ENCODE measurements at regions not wholly inside any gene's neighbourhood (a gene's known extent, or its start where the extent isn't known, plus 50 kb on each side); places are given as distances from the start of the nearest gene placed in this dataset.

DNA sequence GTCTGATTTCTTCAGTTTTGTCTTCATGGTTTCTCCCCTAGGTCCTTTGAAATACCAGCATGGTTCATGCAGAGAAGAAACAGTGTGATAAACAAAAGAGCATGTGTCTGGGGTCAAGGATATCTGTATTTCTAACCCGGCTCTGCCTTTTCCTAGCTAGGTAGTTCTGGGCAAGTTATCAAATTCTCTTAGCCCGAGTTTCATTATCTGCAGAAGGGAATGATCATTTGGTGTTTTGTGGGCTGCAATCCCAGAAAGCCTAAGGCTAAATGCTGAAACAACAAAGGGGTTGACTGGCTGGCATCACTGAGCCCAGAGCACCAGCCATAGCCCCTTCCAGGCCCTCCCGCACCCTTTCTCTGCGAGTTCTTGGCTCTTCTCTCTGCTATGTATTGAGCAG, 51.7 kb upstream of the DAPL1 start:
- Histone ChIP-seq H3K36me3 (no peaks in the 10 kb centered on the region), H3K4me1 (no peaks in the 10 kb centered on the region), H3K4me3 (no peak overlapping the region), H3K9me3 (no peaks in the 10 kb centered on the region), H3K27ac (no peak overlapping the region), H3K27me3 (peaks cover 0 to 18% (median 0%) of the 10 kb centered on the region in 3 donors)
- WGBS, 2 donors, result 83 to 92% methylated on average over 4 of the region's 4 CpGs
- intact Hi-C loops (cut with DNase I), result no loop called here
- no peak for TF ChIP-seq POLR2AphosphoS5 (IDR thresholded peaks at IDR 0.05)
- DNase-seq, result no peak

DNA sequence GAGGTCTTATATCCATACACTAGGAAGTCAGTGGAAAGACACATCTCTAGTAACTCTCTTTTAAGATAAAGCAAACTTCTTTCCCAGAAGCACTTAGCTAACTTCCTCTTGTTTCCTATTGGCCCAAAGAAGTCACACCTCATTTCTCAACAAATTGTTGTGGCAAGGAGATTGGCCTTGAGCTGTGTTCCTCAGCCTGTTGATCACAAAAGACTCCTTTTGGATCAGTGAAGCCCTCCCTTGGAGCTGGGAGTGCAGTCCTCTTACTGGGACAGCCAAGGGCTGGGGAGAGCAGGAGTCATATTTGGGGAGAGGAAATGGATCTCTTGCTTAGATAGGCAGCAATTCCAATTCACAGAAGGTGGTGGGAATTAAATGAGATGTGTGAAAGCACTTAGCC, 51.2 kb upstream of the DAPL1 start:
- H3K27ac ChIP-seq, result no peak overlapping the region

DNA sequence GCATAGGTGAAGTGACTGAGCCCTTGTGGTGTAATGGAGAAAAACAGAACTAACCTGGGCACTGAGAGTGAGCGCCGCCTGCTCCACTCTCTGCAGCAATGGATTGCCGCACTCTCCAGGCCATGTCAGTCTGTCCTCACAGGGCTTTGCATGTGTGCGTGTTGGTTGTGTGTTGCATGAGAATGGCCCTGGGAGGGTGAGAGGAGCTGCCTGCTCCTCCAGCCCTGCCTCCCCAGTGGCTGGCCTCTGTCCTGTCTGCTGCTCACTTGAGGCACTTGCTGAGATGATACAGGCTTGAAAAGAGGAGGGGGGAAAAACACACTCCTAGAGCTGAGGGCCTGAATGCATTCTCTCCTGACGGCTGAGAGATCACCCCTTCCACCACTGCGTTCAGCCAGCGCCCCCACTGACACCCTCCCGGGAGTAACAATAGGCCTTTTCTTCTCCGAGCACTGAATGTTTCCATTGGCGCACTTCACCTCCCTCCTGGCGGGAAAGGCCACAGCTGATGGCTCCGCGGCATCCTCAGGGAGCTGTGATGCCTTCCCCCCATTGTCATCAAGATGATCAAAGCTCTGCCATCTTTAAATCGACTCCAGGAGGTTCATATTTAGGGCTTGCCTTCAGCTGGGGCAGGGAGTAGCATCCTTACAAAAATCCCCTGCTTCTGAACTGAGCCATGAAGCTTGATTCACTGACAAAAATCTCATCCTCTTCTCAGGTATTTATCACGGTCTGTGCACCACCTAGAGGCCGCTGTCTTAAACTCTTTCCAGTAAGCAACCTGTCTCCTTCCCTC, 49.9 kb upstream of the DAPL1 start:
- WGBS, 2 donors, result 54 to 65% methylated on average over 16 of the region's 16 CpGs
- H3K36me3 ChIP-seq, result no peaks in the 10 kb centered on the region
- no peak overlapping the region for H3K4me3 ChIP-seq
- peaks cover 0 to 18% (median 0%) of the 10 kb centered on the region in 3 donors for H3K27me3 ChIP-seq
- no peaks in the 10 kb centered on the region for H3K9me3 ChIP-seq
- no peaks in the 10 kb centered on the region for H3K4me1 ChIP-seq
- no peak for DNase-seq
- intact Hi-C loops (cut with DNase I), result loop anchor here (1.0 kb wide), 1 partner anchor 721 kb away; no protein-coding TSS in a partner anchor
- H3K27ac ChIP-seq, result no peak overlapping the region
- TF ChIP-seq, protein P1, sequence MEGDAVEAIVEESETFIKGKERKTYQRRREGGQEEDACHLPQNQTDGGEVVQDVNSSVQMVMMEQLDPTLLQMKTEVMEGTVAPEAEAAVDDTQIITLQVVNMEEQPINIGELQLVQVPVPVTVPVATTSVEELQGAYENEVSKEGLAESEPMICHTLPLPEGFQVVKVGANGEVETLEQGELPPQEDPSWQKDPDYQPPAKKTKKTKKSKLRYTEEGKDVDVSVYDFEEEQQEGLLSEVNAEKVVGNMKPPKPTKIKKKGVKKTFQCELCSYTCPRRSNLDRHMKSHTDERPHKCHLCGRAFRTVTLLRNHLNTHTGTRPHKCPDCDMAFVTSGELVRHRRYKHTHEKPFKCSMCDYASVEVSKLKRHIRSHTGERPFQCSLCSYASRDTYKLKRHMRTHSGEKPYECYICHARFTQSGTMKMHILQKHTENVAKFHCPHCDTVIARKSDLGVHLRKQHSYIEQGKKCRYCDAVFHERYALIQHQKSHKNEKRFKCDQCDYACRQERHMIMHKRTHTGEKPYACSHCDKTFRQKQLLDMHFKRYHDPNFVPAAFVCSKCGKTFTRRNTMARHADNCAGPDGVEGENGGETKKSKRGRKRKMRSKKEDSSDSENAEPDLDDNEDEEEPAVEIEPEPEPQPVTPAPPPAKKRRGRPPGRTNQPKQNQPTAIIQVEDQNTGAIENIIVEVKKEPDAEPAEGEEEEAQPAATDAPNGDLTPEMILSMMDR (IDR thresholded peaks at IDR 0.05), result peak in 2 of 4 experiments; percentile 23 to 26
- TF ChIP-seq POLR2AphosphoS5 (IDR thresholded peaks at IDR 0.05), result no peak

More for the DNA sequence above, 51.2 kb upstream of the DAPL1 start:
- Histone ChIP-seq H3K36me3 (no peaks in the 10 kb centered on the region), H3K9me3 (no peaks in the 10 kb centered on the region), H3K4me1 (no peaks in the 10 kb centered on the region), H3K27me3 (peaks cover 0 to 18% (median 0%) of the 10 kb centered on the region in 3 donors), H3K4me3 (no peak overlapping the region)
- TF ChIP-seq EP300 (IDR thresholded peaks at IDR 0.05) (no peak), POLR2AphosphoS5 (IDR thresholded peaks at IDR 0.05) (no peak), POLR2A (IDR thresholded peaks at IDR 0.05) (no peak)
- TF ChIP-seq, protein P1 (IDR thresholded peaks at IDR 0.05), result no peak
- no peak for DNase-seq
- intact Hi-C loops (cut with DNase I), result no loop called here

Data from sigmoid colon (tissue), 6 donors.